DOHH2 (cell line): ENCODE measurements at regions not wholly inside any gene's neighbourhood (a gene's known extent, or its start where the extent isn't known, plus 50 kb on each side); places are given as distances from the start of the nearest gene placed in this dataset.

ENCODE experiments used
- H3F3A ChIP-seq: fragments of 200-600 bp; sonication (generic), shearing (Covaris generic); 2 replicates; pipeline ENCODE4 v1.6.0; 2016; ENCODE audit warnings: antibody characterized with exemption, mild to moderate bottlenecking; ENCODE audit not compliant: control insufficient read depth, insufficient read depth
- H3K27ac ChIP-seq: fragments of 200-600 bp; sonication (generic); 2 replicates; pipeline ENCODE4 v1.5.1; 2014; ENCODE audit warnings: low read depth, mild to moderate bottlenecking, low read length, moderate library complexity
- H3K27me3 ChIP-seq: fragments of 200-600 bp; sonication (generic); 2 replicates; pipeline ENCODE4 v1.6.1; 2014; ENCODE audit warnings: mild to moderate bottlenecking, low read length, mixed read lengths; ENCODE audit not compliant: control insufficient read depth
- H3K36me3 ChIP-seq: fragments of 200-600 bp; sonication (generic); 2 replicates; pipeline ENCODE4 v1.6.1; 2014; ENCODE audit warnings: mild to moderate bottlenecking, low read length, moderate library complexity, mixed read lengths; ENCODE audit not compliant: control insufficient read depth
- H3K4me1 ChIP-seq: fragments of 200-600 bp; sonication (generic); 2 replicates; pipeline ENCODE4 v1.6.1; 2014; ENCODE audit warnings: mild to moderate bottlenecking, low read length, mixed read lengths; ENCODE audit not compliant: control insufficient read depth
- H3K4me2 ChIP-seq: fragments of 200-600 bp; sonication (generic); 2 replicates; pipeline ENCODE4 v1.6.0; 2014; ENCODE audit warnings: mild to moderate bottlenecking, low read length, moderate library complexity
- H3K4me3 ChIP-seq: fragments of 200-600 bp; sonication (generic); 2 replicates; pipeline ENCODE4 v1.5.1; 2014; ENCODE audit warnings: mild to moderate bottlenecking, low read length, mixed read lengths
- H3K79me2 ChIP-seq: fragments of 200-600 bp; sonication (generic); 2 replicates; pipeline ENCODE4 v1.6.1; 2014; ENCODE audit warnings: mild to moderate bottlenecking, low read length, mixed read lengths; ENCODE audit not compliant: control insufficient read depth
- H3K9me2 ChIP-seq: fragments of 200-600 bp; sonication (generic); replicated peaks from 2 replicates; pipeline ENCODE4 v1.6.1; 2014; ENCODE audit warnings: mild to moderate bottlenecking, low read length, mixed read lengths; ENCODE audit not compliant: control insufficient read depth
- H3K9me3 ChIP-seq: fragments of 200-600 bp; sonication (generic); 2 replicates; pipeline ENCODE4 v1.6.1; 2014; ENCODE audit warnings: antibody characterized with exemption, low read length, mixed read lengths; ENCODE audit not compliant: control insufficient read depth, insufficient read depth
- H4K20me1 ChIP-seq: fragments of 200-600 bp; sonication (generic); 2 replicates; pipeline ENCODE4 v1.6.0; 2014; ENCODE audit warnings: low read depth, mild to moderate bottlenecking, antibody characterized with exemption, low read length, moderate library complexity; ENCODE audit not compliant: control insufficient read depth, insufficient read depth
- EZH2phosphoT487 ChIP-seq: fragments of 200-600 bp; sonication (generic); IDR thresholded peaks from 2 replicates; pipeline ENCODE4 v1.6.1; 2017; ENCODE audit warnings: borderline replicate concordance, mild to moderate bottlenecking, antibody characterized with exemption, low read length, moderate library complexity, mixed read lengths
- TF ChIP-seq, protein P1 (sequence below): fragments of 200-600 bp; sonication (generic); IDR thresholded peaks from one replicate; pipeline ENCODE4 v1.5.1; 2014; ENCODE audit warnings: antibody characterized with exemption, mild to moderate bottlenecking, low read depth, low read length; ENCODE audit not compliant: poor library complexity, severe bottlenecking

DNA sequence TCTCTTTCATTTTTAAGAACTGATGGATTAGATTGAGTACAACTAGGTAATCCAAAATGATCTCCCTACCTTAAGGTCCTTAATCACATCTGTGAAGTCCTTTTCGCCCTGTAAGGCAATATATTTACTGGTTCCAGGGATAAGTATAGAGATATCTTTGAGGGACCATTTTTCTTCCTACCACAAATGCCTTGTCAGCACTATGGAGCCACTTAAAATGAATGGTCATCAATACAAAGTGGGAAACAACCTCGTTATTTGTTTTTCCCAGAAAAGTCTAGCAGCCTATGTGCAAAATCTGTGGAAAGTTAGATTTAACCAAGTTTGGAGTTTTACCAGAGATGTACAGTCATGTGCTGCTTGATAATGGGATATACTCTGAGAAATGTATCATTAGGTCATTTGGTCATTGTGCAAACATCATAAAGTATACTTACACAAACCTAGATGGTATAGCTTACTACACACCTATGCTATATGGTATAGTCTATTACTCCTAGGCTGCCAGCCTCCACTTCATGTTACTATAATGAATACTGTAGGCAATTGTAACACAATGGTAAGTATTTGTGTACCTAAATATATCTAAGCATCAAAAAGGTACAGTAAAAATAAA, 366.2 kb upstream of the TMEM229A start:
- Histone ChIP-seq H3K9me3 (no peaks in the 10 kb centered on the region), H3K4me3 (no peak overlapping the region), H3K4me1 (no peaks in the 10 kb centered on the region), H3K27me3 (no peaks in the 10 kb centered on the region), H3K36me3 (no peaks in the 10 kb centered on the region), H3K9me2 (no peaks in the 10 kb centered on the region; the same call in 1 of the 2 replicates), H4K20me1 (no peaks in the 10 kb centered on the region), H3K27ac (no peak overlapping the region), H3F3A (no peaks in the 10 kb centered on the region), H3K4me2 (no peak overlapping the region), H3K79me2 (no peaks in the 10 kb centered on the region)
- no peak for TF ChIP-seq EZH2phosphoT487
- TF ChIP-seq, protein P1, sequence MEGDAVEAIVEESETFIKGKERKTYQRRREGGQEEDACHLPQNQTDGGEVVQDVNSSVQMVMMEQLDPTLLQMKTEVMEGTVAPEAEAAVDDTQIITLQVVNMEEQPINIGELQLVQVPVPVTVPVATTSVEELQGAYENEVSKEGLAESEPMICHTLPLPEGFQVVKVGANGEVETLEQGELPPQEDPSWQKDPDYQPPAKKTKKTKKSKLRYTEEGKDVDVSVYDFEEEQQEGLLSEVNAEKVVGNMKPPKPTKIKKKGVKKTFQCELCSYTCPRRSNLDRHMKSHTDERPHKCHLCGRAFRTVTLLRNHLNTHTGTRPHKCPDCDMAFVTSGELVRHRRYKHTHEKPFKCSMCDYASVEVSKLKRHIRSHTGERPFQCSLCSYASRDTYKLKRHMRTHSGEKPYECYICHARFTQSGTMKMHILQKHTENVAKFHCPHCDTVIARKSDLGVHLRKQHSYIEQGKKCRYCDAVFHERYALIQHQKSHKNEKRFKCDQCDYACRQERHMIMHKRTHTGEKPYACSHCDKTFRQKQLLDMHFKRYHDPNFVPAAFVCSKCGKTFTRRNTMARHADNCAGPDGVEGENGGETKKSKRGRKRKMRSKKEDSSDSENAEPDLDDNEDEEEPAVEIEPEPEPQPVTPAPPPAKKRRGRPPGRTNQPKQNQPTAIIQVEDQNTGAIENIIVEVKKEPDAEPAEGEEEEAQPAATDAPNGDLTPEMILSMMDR, result no peak

- Histone ChIP-seq H3K27me3 (no peaks in the 10 kb centered on the region), H3K9me3 (no peaks in the 10 kb centered on the region), H3K79me2 (no peaks in the 10 kb centered on the region), H3K4me3 (no peak overlapping the region), H3K36me3 (no peaks in the 10 kb centered on the region), H3K27ac (no peak overlapping the region), H3K4me1 (no peaks in the 10 kb centered on the region), H3K9me2 (no peaks in the 10 kb centered on the region), H3F3A (no peaks in the 10 kb centered on the region), H3K4me2 (no peak overlapping the region), H4K20me1 (no peaks in the 10 kb centered on the region)
- no peak for TF ChIP-seq EZH2phosphoT487
- TF ChIP-seq, protein P1, result no peak
Observed at GRCh38 chr7:124397134-124397533, 364.3 kb upstream of the TMEM229A start.

DNA sequence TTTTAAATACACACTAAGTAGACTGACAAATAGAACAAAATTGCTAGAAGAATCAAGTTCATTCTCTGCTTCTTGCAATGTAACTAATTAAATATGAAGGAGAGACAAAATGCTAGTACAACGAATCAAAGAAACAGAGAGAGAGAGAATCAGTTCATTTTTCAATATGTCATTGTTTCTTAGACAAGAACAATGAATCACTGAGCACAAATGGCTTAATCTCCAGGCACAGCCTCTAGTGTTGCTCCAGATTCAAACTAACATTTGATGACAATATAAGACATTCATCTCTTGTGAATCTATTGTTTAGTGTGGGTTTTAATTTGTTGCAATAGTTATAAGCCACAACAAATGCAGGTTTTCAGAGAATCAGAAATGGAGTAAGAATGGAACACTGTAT, 357.4 kb upstream of the TMEM229A start:
- H3K4me3 ChIP-seq, result no peak overlapping the region
- H3K4me1 ChIP-seq, result no peaks in the 10 kb centered on the region
- no peak for TF ChIP-seq EZH2phosphoT487
- TF ChIP-seq, protein P1, result no peak
- H4K20me1 ChIP-seq, result no peaks in the 10 kb centered on the region
- no peak overlapping the region for H3K27ac ChIP-seq
- H3K79me2 ChIP-seq, result no peaks in the 10 kb centered on the region
- H3F3A ChIP-seq, result no peaks in the 10 kb centered on the region
- no peaks in the 10 kb centered on the region for H3K9me3 ChIP-seq
- no peak overlapping the region for H3K4me2 ChIP-seq
- no peaks in the 10 kb centered on the region for H3K9me2 ChIP-seq
- no peaks in the 10 kb centered on the region for H3K36me3 ChIP-seq
- no peaks in the 10 kb centered on the region for H3K27me3 ChIP-seq
